GM12878 (cell line): ENCODE measurements at regions not wholly inside any gene's neighbourhood (a gene's known extent, or its start where the extent isn't known, plus 50 kb on each side); places are given as distances from the start of the nearest gene placed in this dataset.
A peak's percentile ranks its signal among the peaks of the same experiment; 100 is the strongest.

Experiments used
- ATAC-seq: fragments of 200-7000 bp; cut with Tn5 transposase; 3 replicates; pipeline ENCODE4 v1.9.1; 2020; ENCODE audit warnings: mild to moderate bottlenecking, moderate library complexity
- BruUV-seq: library from RNA; stranded (reverse); fragments of 400-500 nt; replicated peaks from 2 replicates; lab custom pipeline; 2021; lab: Mats Ljungman, UMichigan
- CTCF ChIA-PET: fragments of 300-600 bp; sonication (Branson Sonifier 250); formaldehyde crosslinking; extraction: SDS; loops from one replicate; lab custom pipeline; 2021; ENCODE audit warnings: inconsistent platforms; lab: Yijun Ruan, JAX
- POLR2A ChIA-PET: fragments of 350-600 bp; formaldehyde crosslinking; extraction: SDS; loops from one replicate; lab custom pipeline; 2021; ENCODE audit warnings: inconsistent platforms; lab: Charles Lee
- RAD21 ChIA-PET: fragments of 300-600 bp; sonication (Branson Sonifier 250); formaldehyde crosslinking; loops from one replicate; lab custom pipeline; 2023; ENCODE audit warnings: antibody characterized with exemption; ENCODE audit not compliant: unreplicated experiment; lab: Charles Lee
- SMC1A ChIA-PET: fragments of 300-600 bp; sonication (Branson Sonifier 250); formaldehyde crosslinking; loops from one replicate; lab custom pipeline; 2023; ENCODE audit not compliant: unreplicated experiment, uncharacterized antibody; lab: Charles Lee
- DNase-seq: peaks from one replicate; pipeline ENCODE4 v3.0.0-alpha.2; 2011; ENCODE audit warnings: low read depth, low spot score
- FAIRE-seq: peaks from 3 replicates; lab custom pipeline; 2011; peaks lifted over from hg19 to GRCh38; lab: Jason Lieb, UNC
- H2AFZ ChIP-seq: 2 replicates; pipeline ENCODE4 v1.6.0; 2011; ENCODE audit warnings: low read depth, low read length, control low read depth; ENCODE audit not compliant: control insufficient read depth
- H3K27ac ChIP-seq: 2 replicates; pipeline ENCODE4 v1.5.1; 2011; ENCODE audit warnings: control low read depth; ENCODE audit not compliant: control insufficient read depth, insufficient read depth
- H3K27me3 ChIP-seq, 2 experiments: replicated peaks in 1 of 2; 2 replicates each; pipeline versions ENCODE4 v1.6.0 to v1.6.1; 2011; ENCODE audit warnings: low read length in 1 of 2; ENCODE audit not compliant: control insufficient read depth in 2 of 2, insufficient read depth in 2 of 2
- H3K36me3 ChIP-seq, 2 experiments: 2 replicates each; pipeline ENCODE4 v1.5.1; 2011; ENCODE audit warnings: low read length in 1 of 2; ENCODE audit not compliant: control insufficient read depth in 2 of 2, insufficient read depth in 2 of 2
- H3K4me1 ChIP-seq: 2 replicates; pipeline ENCODE4 v1.6.1; 2011; ENCODE audit warnings: mild to moderate bottlenecking, low read length, moderate library complexity, mixed read lengths; ENCODE audit not compliant: control insufficient read depth, insufficient read depth
- H3K4me2 ChIP-seq: 2 replicates; pipeline ENCODE4 v1.6.0; 2011; ENCODE audit warnings: control low read depth; ENCODE audit not compliant: control insufficient read depth, insufficient read depth
- H3K4me3 ChIP-seq: fragments of 200-600 bp; sonication (generic); 2 replicates; pipeline ENCODE4 v1.5.1; 2016
- H3K79me2 ChIP-seq: 2 replicates; pipeline ENCODE4 v1.6.0; 2011; ENCODE audit warnings: low read length; ENCODE audit not compliant: control insufficient read depth, insufficient read depth
- H3K9ac ChIP-seq: 2 replicates; pipeline ENCODE4 v1.8.0; 2011; ENCODE audit warnings: low read length, control low read depth, mixed read lengths; ENCODE audit not compliant: control insufficient read depth, insufficient read depth
- H3K9me3 ChIP-seq: replicated peaks from 3 replicates; pipeline ENCODE4 v1.5.1; 2011; ENCODE audit warnings: mild to moderate bottlenecking, low read length; ENCODE audit not compliant: control insufficient read depth, insufficient read depth
- H4K20me1 ChIP-seq: 2 replicates; pipeline ENCODE4 v1.6.0; 2011; ENCODE audit not compliant: control insufficient read depth, insufficient read depth
- ASH2L ChIP-seq: fragments of 300-600, 200-600 bp; sonication (generic); IDR thresholded peaks from 2 replicates; pipeline ENCODE4 v1.6.1; 2017; ENCODE audit warnings: low read depth, mild to moderate bottlenecking, borderline replicate concordance
- BRCA1 ChIP-seq: IDR thresholded peaks from 2 replicates; pipeline ENCODE4 v1.6.1; 2011; ENCODE audit warnings: low read depth, low read length, improper control_type of control experiment
- ESRRA ChIP-seq: IDR thresholded peaks from 2 replicates; pipeline ENCODE4 v1.6.1; 2012; ENCODE audit warnings: mild to moderate bottlenecking, low read length, improper control_type of control experiment
- FOXK2 ChIP-seq: fragments of 450-650 bp; IDR thresholded peaks from 2 replicates; pipeline ENCODE4 v1.6.1; 2017; ENCODE audit warnings: mild to moderate bottlenecking, moderate library complexity
- HDAC2 ChIP-seq: fragments of 200-600 bp; sonication (generic); IDR thresholded peaks from 2 replicates; pipeline ENCODE4 v1.6.1; 2017
- NR2F1 ChIP-seq: fragments of 450-650 bp; conservative IDR thresholded peaks from 2 replicates; pipeline ENCODE4 v1.6.1; 2017; ENCODE audit warnings: mild to moderate bottlenecking
- NRF1 ChIP-seq: conservative IDR thresholded peaks from 2 replicates; pipeline ENCODE4 v1.6.1; 2011; ENCODE audit warnings: mild to moderate bottlenecking, low read depth, low read length, improper control_type of control experiment
- PAX5 ChIP-seq: IDR thresholded peaks from 2 replicates; pipeline ENCODE4 v1.6.1; 2011; ENCODE audit warnings: low read depth, low read length, borderline replicate concordance
- PML ChIP-seq: IDR thresholded peaks from 2 replicates; pipeline ENCODE4 v1.6.1; 2012; ENCODE audit warnings: low read length, inconsistent platforms
- POLR2AphosphoS2 ChIP-seq: IDR thresholded peaks from 2 replicates; pipeline ENCODE4 v1.6.1; 2011; ENCODE audit warnings: low read depth, mild to moderate bottlenecking, low read length, improper control_type of control experiment, moderate library complexity
- RAD51 ChIP-seq: fragments of 450-650 bp; IDR thresholded peaks from 2 replicates; pipeline ENCODE4 v1.6.1; 2016; ENCODE audit warnings: moderate library complexity, mild to moderate bottlenecking, inconsistent platforms
- SRF ChIP-seq, 2 experiments: IDR thresholded peaks; 2 replicates each; pipeline ENCODE4 v1.6.1; 2011; ENCODE audit warnings: low read depth in 2 of 2, low read length in 2 of 2, mild to moderate bottlenecking in 1 of 2, moderate library complexity in 1 of 2
- STAT3 ChIP-seq: IDR thresholded peaks from 2 replicates; pipeline ENCODE4 v1.6.1; 2011; ENCODE audit warnings: low read depth, low read length, improper control_type of control experiment
- WGBS: methylation state at CpG from one replicate; pipeline ENCODE4 v1.1.6; 2016; ENCODE audit warnings: low lambda C conversion rate; ENCODE audit not compliant: insufficient replicate concordance, insufficient coverage; ENCODE audit errors: missing lambda C conversion rate; 5-methylcytosine and 5-hydroxymethylcytosine counted together
- in situ Hi-C: fragments of 300-500 bp; cut with MboI; formaldehyde crosslinking; loops from 9 replicates; pipeline ENCODE4 v1.14.3; 2018; ENCODE audit warnings: mixed read lengths
- intact Hi-C: fragments of 100-400 bp; cut with micrococcal nuclease; formaldehyde crosslinking; loops from one replicate; pipeline ENCODE4 v1.14.2; 2022; ENCODE audit not compliant: unreplicated experiment
- TF ChIP-seq, protein P1 (sequence below): IDR thresholded peaks from 2 replicates; pipeline ENCODE4 v1.6.1; 2011; ENCODE audit warnings: mild to moderate bottlenecking, low read depth, low read length, moderate library complexity; ENCODE audit not compliant: insufficient replicate concordance
- TF ChIP-seq, protein P2 (sequence below): IDR thresholded peaks from 2 replicates; pipeline ENCODE4 v1.6.1; 2011; ENCODE audit warnings: borderline replicate concordance, low read depth, mild to moderate bottlenecking, moderate library complexity, low read length; ENCODE audit not compliant: insufficient read depth, poor library complexity, severe bottlenecking
- TF ChIP-seq, protein P3 (sequence below): fragments of 150-350 bp; IDR thresholded peaks from 2 replicates; pipeline ENCODE4 v1.6.1; 2016; ENCODE audit warnings: low read depth, low read length
- TF ChIP-seq, protein P4 (sequence below): fragments of 450-650 bp; IDR thresholded peaks from 2 replicates; pipeline ENCODE4 v1.6.1; 2017; ENCODE audit warnings: borderline replicate concordance

DNA sequence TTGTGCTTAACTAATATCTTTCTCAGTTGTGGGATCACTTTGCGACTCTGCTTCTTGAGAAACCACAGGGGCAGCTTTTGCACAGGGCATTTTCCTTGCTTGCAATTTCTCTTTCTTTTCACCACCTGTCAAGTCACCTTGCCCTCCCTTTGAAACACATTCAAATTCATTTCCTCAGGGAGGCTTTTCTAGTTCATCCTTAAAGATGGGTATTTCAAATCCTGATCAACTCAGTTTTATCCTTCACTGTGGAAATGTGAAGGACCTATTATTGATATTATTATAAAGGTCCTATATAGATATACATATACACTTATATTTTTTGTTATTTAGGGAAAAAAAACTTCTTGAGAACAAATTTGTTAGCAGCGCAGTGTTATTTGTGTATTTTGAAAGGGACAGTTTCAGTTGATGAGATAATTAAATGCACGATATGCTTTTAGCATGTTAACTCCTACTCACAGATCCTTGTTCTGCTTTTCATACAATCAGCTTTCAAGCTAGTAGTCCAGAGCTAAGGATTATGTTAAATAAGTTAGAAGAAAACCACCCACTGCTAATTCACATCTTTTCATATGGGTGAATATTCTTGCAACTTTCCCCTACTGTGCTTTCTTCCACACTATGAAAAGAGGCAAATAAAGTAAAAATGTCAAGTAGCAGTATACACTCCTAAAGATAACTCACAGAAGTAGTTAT, 501.4 kb upstream of the RGS6 start:
- Histone ChIP-seq H3K9ac (peak overlapping the region; percentile 56), H4K20me1 (no peaks in the 10 kb centered on the region), H3K4me3 (peak overlapping the region; percentile 58; the same call in 1 of the 2 replicates), H3K36me3 (no peaks in the 10 kb centered on the region; a peak in 1 of 4 replicates), H3K79me2 (peaks cover 77% of the 10 kb centered on the region), H3K4me1 (peaks cover 33% of the 10 kb centered on the region), H3K4me2 (peak overlapping the region; percentile 94), H3K27ac (peak overlapping the region; percentile 84), H3K27me3 (no peaks in the 10 kb centered on the region), H3K9me3 (peaks cover 8% of the 10 kb centered on the region), H2AFZ (no peak overlapping the region)
- ChIA-PET RAD21 (interaction anchor here (0.7 to 4.1 kb wide), 46 partner anchors 9 to 324 kb away, joined by 3 to 39 read pairs (median 4); no protein-coding TSS in a partner anchor), CTCF (interaction anchor here (0.7 to 2.4 kb wide), 18 partner anchors 10 to 292 kb away, joined by 3 to 11 read pairs (median 4); no protein-coding TSS in a partner anchor), POLR2A (interaction anchor here (0.7 to 3.1 kb wide), 23 partner anchors 8 to 185 kb away, joined by 3 to 13 read pairs (median 5); no protein-coding TSS in a partner anchor), SMC1A (interaction anchor here (0.9 to 6.2 kb wide), 41 partner anchors 8 to 322 kb away, joined by 3 to 63 read pairs (median 8); no protein-coding TSS in a partner anchor)
- ATAC-seq (peak; percentile 82), FAIRE-seq (peak; percentile 31), DNase-seq (peak; percentile 73)
- in situ Hi-C loops (no loop called here), intact Hi-C loops (loop anchor here (5.0 to 10.0 kb wide), 2 partner anchors 66 to 106 kb away; partner anchors contain the start of gene SIPA1L1)
- 49% methylated on average over 3 of the region's 3 CpGs for WGBS
- no TSS peak for BruUV-seq
- TF ChIP-seq POLR2AphosphoS2 = no peak
- no peak for TF ChIP-seq SRF (IDR thresholded peaks at IDR 0.05; ENCODE audit: low read depth in 2 of 2, low read length in 2 of 2)
- TF ChIP-seq PML = no peak
- TF ChIP-seq STAT3 = no peak
- no peak for TF ChIP-seq ASH2L
- no peak for TF ChIP-seq BRCA1
- no peak for TF ChIP-seq NR2F1
- TF ChIP-seq, protein P1, sequence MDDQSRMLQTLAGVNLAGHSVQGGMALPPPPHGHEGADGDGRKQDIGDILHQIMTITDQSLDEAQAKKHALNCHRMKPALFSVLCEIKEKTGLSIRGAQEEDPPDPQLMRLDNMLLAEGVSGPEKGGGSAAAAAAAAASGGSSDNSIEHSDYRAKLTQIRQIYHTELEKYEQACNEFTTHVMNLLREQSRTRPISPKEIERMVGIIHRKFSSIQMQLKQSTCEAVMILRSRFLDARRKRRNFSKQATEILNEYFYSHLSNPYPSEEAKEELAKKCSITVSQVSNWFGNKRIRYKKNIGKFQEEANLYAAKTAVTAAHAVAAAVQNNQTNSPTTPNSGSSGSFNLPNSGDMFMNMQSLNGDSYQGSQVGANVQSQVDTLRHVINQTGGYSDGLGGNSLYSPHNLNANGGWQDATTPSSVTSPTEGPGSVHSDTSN = no peak
- TF ChIP-seq NRF1 = no peak
- TF ChIP-seq, protein P2, sequence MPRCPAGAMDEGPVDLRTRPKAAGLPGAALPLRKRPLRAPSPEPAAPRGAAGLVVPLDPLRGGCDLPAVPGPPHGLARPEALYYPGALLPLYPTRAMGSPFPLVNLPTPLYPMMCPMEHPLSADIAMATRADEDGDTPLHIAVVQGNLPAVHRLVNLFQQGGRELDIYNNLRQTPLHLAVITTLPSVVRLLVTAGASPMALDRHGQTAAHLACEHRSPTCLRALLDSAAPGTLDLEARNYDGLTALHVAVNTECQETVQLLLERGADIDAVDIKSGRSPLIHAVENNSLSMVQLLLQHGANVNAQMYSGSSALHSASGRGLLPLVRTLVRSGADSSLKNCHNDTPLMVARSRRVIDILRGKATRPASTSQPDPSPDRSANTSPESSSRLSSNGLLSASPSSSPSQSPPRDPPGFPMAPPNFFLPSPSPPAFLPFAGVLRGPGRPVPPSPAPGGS = peak; percentile 63
- no peak for TF ChIP-seq FOXK2
- TF ChIP-seq RAD51 = no peak
- no peak for TF ChIP-seq HDAC2
- TF ChIP-seq PAX5 = 0 out of 2 replicates have a peak, but pooled peaks have one; percentile 40
- TF ChIP-seq, protein P3, sequence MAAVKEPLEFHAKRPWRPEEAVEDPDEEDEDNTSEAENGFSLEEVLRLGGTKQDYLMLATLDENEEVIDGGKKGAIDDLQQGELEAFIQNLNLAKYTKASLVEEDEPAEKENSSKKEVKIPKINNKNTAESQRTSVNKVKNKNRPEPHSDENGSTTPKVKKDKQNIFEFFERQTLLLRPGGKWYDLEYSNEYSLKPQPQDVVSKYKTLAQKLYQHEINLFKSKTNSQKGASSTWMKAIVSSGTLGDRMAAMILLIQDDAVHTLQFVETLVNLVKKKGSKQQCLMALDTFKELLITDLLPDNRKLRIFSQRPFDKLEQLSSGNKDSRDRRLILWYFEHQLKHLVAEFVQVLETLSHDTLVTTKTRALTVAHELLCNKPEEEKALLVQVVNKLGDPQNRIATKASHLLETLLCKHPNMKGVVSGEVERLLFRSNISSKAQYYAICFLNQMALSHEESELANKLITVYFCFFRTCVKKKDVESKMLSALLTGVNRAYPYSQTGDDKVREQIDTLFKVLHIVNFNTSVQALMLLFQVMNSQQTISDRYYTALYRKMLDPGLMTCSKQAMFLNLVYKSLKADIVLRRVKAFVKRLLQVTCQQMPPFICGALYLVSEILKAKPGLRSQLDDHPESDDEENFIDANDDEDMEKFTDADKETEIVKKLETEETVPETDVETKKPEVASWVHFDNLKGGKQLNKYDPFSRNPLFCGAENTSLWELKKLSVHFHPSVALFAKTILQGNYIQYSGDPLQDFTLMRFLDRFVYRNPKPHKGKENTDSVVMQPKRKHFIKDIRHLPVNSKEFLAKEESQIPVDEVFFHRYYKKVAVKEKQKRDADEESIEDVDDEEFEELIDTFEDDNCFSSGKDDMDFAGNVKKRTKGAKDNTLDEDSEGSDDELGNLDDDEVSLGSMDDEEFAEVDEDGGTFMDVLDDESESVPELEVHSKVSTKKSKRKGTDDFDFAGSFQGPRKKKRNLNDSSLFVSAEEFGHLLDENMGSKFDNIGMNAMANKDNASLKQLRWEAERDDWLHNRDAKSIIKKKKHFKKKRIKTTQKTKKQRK = no peak
- TF ChIP-seq, protein P4, sequence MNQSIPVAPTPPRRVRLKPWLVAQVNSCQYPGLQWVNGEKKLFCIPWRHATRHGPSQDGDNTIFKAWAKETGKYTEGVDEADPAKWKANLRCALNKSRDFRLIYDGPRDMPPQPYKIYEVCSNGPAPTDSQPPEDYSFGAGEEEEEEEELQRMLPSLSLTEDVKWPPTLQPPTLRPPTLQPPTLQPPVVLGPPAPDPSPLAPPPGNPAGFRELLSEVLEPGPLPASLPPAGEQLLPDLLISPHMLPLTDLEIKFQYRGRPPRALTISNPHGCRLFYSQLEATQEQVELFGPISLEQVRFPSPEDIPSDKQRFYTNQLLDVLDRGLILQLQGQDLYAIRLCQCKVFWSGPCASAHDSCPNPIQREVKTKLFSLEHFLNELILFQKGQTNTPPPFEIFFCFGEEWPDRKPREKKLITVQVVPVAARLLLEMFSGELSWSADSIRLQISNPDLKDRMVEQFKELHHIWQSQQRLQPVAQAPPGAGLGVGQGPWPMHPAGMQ = no peak
- no peak for TF ChIP-seq ESRRA
